ENCODE measurements at regions not wholly inside any gene's neighbourhood (a gene's known extent, or its start where the extent isn't known, plus 50 kb on each side); places are given as distances from the start of the nearest gene placed in this dataset.
A peak's percentile ranks its signal among the peaks of the same experiment; 100 is the strongest.

DNA sequence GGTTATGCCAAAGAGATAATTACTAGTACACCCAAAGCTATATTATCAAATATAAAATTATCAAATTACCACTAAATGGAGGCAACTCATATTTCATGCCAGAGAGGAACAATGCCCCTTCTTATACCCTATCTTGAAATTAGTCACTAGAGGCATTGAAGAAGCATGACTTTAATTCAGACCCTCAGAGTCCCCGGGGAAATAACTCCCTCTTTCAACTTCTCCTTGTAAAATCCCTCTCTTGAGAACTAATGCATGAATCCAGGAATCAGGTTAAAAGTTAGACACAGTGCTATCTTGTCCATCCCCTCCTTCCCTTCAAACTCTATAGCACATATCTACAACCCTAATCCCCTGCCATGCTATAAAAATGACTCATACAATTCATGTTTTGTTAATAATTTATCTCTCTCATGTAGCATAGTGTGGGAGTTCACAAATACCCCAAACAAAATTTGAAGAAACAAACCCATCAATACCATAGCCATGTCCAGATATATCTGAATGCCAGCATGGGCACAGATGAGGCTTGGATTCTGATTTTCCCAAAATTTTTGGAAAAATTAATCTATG, 665.4 kb downstream of the KCNA4 start:
- DNase-seq (ENCODE audit: low spot score) = no peak

DNA sequence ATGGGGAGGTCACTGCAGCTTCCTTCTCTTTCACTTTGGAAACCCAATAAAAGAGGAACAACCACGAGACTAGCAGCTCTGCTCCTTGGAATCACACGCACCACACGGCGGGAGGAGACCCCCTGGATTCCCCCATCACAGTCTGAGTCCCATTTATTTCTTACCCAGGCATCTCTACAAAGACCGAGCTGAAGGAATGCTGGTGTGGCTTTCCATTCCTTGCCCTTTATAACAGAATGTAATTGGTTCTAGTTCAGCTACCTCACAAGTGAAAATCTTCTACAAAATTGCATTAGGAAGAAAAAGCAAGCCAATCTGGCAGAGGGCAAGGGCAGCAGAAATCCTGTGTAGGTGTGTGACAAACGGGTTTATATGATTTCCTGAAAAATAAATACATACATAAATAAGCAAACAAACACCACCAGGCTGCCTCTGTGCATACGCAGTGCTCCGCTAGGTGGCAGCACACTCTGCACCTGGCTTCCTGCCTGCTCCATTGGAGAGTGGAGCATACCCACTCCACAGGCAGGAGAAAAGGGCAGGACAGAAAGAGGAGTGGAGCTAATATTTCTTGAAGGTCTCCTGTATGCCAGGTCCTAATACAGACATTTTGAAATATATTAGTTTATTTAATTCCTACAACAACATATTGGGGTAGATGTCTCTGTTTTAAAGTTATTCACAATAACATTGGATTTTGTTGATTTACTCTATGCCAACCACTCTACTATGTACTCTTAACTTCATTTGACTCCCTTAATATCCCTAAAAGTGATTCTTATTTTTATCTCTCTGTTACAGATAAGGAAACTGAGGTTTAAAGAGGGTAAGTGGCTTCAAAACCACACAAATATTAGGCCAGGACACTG, 673.1 kb downstream of the KCNA4 start:
- DNase-seq (ENCODE audit: low spot score) = peak; percentile 40

GRCh38 chr11:29336727-29337575, 679.9 kb downstream of the KCNA4 start:
- no peak for DNase-seq (ENCODE audit: low spot score)

GRCh38 chr11:29334776-29335130, 682.1 kb downstream of the KCNA4 start:
- DNase-seq (ENCODE audit: low spot score) = no peak

DNA sequence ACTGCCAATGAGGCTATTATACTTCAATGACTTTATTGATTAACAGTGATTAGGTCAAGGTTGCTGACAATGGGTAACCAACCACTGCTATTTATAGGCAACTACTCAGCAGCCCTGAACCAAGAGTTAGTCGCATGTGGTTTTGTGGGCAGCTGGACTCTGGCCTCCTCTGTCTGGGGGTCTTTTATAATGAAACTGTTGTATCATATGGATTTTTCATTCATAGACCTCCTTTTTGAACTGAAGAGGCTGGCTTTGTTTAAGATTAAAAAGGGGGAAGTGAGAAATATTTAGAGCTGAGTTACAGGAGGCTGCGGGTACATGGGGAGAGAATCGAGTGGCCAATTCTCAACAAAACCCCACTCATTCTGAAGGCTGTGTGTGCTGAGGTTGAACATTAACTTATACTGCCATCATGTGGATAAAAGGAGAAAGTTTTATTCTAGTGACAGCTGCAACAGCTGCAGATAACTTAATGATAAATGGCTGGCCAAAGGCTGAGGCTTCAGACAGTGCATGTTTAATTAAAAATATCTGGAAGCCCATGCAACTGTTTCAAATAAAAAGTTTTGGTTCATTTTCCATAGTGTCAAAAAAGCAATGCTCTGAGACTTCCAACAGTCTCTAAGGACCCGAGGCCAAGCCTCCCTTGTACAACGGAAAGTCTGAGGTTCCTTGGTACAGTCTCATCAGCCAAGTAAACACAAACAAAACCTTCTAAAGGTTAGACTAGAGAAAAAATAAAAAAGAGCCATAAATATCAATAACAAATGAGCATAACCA, 682.6 kb downstream of the KCNA4 start:
- peak; percentile 24 for DNase-seq (ENCODE audit: low spot score)

- no peak for DNase-seq (ENCODE audit: low spot score)
These were observed 685.3 kb downstream of the KCNA4 start for GRCh38 chr11:29331451-29332010.

- no peak for DNase-seq (ENCODE audit: low spot score)
These were observed 687.8 kb downstream of the KCNA4 start for GRCh38 chr11:29328961-29329441.

DNA sequence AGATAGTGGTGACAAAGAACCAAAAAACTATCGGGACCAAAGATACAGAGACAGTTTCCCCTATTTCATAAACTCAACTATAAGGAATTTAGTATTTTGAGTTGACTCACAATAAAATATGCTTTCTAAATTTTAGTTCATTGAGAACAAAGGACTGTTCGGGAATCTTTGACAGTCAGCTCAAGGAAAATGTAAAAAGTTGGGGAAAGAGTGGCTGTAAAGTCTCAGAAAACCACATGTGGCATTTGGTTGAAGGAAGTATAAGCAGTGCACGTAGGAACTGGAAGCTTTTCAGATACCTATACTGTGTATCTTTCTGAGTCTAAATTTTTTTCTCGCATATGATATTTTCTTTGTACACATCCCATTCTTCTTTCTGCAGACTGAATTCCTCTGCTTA, 688.9 kb downstream of the KCNA4 start:
- no peak for DNase-seq (ENCODE audit: low spot score)

DNA sequence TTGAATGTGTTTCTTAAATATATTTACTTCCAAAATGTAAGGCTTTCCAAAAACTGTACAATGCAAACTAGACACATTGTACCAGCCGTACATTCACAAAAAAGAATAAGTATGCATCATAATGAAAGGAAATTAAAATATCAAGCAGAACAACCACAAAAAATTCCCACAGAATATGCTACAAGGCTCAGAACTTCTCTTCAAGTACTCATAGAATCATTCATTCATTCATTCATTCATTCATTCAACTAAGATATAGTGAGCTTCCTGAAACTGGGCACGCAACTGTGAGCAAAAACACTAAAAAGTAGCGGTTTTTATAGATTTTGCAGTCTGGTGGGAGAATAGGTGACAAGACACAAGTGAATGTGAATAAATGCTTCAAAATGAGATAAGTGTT, 690.1 kb downstream of the KCNA4 start:
- DNase-seq (ENCODE audit: low spot score) = no peak

- no peak for DNase-seq (ENCODE audit: low spot score)
These were observed 692.5 kb downstream of the KCNA4 start for GRCh38 chr11:29324328-29324727.

GRCh38 chr11:29321293-29322132, 695.3 kb downstream of the KCNA4 start:
- no peak for DNase-seq (ENCODE audit: low spot score)

DNA sequence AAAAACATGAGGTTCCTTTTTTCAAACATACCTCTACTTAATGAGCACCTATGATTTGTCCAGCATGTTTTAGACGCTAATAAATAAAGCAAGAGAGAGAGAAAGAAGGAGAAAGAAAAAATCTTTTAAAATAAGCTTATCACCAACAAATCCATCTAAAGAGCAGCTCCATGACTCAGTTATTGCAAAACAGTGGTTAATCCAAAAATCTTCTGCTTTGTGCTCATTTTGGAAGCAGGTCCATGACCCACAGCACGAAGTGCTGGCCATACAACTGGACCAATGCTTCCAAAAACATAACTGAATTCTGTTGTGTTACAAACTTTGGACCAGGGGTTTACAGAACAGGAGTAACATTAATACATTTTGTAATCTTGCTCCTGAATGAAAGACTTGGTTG, 696.6 kb downstream of the KCNA4 start:
- no peak for DNase-seq (ENCODE audit: low spot score)

GRCh38 chr11:29319210-29319609, 697.6 kb downstream of the KCNA4 start:
- DNase-seq (ENCODE audit: low spot score) = no peak

GRCh38 chr11:29318134-29318845, 698.5 kb downstream of the KCNA4 start:
- DNase-seq (ENCODE audit: low spot score) = no peak

DNA sequence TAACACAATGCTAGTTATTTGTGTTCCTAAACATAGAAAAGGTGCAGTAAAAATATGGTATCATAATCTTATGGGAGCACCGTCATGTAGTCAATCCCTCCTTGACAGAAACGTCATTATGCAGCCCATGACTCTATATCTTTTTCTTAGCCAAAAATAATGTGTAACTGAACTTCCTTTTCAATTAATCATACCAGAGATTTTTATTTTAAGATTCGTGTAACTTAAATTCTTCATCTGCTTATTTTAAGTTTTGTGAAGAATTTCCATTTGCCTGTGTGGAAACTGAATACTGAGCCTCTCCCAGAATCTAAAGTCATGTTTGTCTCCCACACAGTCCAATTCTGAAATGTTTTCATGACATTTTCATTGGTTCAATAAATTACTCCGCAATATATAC, 699.1 kb downstream of the KCNA4 start:
- DNase-seq (ENCODE audit: low spot score) = no peak

DNA sequence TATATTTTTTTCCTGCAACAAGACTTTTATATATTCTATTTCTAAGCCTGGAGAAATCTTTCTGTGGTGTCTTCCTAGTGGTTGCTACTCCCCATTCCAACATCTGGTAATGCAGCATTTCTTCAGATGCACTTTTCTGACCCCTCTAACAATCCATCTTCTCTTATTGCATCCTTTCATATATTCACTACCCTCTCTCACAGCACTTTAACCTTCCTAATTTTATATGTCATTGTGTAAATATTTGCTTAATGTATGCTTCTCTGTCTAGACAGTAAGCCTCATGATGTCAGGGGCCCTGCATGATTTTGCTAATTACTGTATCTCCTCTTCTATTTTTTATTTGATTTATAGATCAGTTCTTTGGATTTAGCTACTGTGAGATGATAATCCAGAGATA, 701.6 kb downstream of the KCNA4 start:
- no peak for DNase-seq (ENCODE audit: low spot score)

DNA sequence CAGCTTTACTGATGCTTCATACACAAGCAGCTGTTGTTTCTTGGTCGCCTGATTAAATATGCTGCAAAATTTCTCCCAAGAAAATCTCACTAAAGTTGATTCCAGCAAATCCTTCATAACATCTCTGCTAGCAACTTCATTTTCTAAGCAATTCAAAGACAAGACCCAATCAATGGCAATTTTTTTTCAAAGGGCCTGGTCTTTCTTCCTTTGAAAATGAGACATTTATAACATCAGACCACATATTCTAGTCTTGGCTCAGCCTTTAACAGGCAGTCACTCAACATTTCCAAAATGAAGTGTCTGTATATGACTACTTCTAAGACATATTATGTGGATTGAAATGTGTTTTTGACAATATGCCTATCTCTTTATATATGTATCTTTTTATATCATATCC, 702.6 kb downstream of the KCNA4 start:
- no peak for DNase-seq (ENCODE audit: low spot score)

DNA sequence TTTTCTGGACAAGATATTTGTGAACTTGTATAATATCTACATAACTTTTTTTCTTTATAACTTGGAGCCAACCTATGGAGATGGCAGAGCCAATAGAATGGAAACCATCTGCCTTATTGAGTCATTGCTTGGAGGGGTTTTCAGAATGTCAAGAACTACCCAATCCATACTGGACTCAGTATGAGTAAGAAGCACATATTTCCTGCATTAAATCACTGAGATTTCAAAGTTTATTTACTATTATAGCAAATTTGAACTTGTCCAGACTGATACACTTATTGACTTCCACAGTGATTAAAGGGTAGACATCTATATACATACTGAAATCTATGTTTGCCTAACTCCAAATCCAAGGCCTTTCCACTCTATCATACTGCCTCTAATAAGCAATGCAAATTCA, 704.0 kb downstream of the KCNA4 start:
- DNase-seq (ENCODE audit: low spot score) = no peak

DNA sequence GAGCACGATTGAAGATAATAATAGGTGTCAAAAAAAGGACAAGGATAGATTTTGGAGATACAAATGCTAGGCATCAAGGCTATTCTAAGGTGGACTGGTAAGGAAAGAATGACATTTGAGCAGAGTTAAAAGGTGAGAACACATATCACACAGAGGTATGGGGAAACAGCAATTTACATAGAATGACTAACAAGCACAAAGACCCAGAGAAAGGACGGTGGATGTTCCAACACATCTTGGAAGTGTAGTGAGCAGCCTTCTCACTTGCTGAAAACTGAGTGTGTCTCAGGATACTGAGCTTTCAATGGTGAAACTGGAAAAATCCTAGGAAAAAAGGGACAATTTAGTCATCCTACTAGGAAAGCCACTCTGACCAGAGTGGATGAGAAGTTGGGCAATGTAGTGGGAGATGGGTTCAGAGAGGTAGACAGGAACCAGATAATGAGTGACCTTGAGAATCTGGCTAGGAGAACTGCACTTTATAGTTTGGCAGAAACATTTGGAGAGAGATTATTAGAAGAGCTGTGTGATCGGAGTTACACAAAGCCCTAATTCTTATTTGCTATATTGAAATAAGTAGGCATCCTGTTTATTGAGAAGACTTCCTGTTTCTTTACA, 706.0 kb downstream of the KCNA4 start:
- DNase-seq (ENCODE audit: low spot score) = no peak

GRCh38 chr11:29309992-29310391, 706.8 kb downstream of the KCNA4 start:
- no peak for DNase-seq (ENCODE audit: low spot score)
